ENCODE measurements at regions not wholly inside any gene's neighbourhood (a gene's known extent, or its start where the extent isn't known, plus 50 kb on each side); places are given as distances from the start of the nearest gene placed in this dataset.

- intact Hi-C loops (cut with micrococcal nuclease): no loop called here
Measured at GRCh38 chr11:70647188-70648166, 249.1 kb downstream of the CTTN start.

GRCh38 chr11:70650075-70650909, 252.0 kb downstream of the CTTN start:
- intact Hi-C loops (cut with micrococcal nuclease): no loop called here

GRCh38 chr11:70651031-70651430, 252.7 kb downstream of the CTTN start:
- intact Hi-C loops (cut with micrococcal nuclease): no loop called here

GRCh38 chr11:70654016-70654415, 255.7 kb downstream of the CTTN start:
- intact Hi-C loops (cut with micrococcal nuclease): no loop called here

GRCh38 chr11:70655816-70656215, 257.5 kb downstream of the CTTN start:
- intact Hi-C loops (cut with micrococcal nuclease): no loop called here

- intact Hi-C loops (cut with micrococcal nuclease): no loop called here
Measured at GRCh38 chr11:70656252-70656651, 257.9 kb downstream of the CTTN start.

GRCh38 chr11:70660059-70660888, 261.9 kb downstream of the CTTN start:
- intact Hi-C loops (cut with micrococcal nuclease): no loop called here

GRCh38 chr11:70660889-70661197, 262.5 kb downstream of the CTTN start:
- intact Hi-C loops (cut with micrococcal nuclease): no loop called here

- intact Hi-C loops (cut with micrococcal nuclease): no loop called here
Measured at GRCh38 chr11:70661761-70662501, 263.6 kb downstream of the CTTN start.

GRCh38 chr11:70662691-70663098, 264.4 kb downstream of the CTTN start:
- intact Hi-C loops (cut with micrococcal nuclease): no loop called here

- intact Hi-C loops (cut with micrococcal nuclease): no loop called here
Measured at GRCh38 chr11:70663815-70664214, 265.5 kb downstream of the CTTN start.

GRCh38 chr11:70666311-70666710, 268.0 kb downstream of the CTTN start:
- intact Hi-C loops (cut with micrococcal nuclease): no loop called here

- intact Hi-C loops (cut with micrococcal nuclease): no loop called here
Measured at GRCh38 chr11:70667767-70668166, 269.4 kb downstream of the CTTN start.

- intact Hi-C loops (cut with micrococcal nuclease): no loop called here
Measured at GRCh38 chr11:70668204-70669202, 270.2 kb downstream of the CTTN start.

- intact Hi-C loops (cut with micrococcal nuclease): no loop called here
Measured at GRCh38 chr11:70669281-70669680, 271.0 kb downstream of the CTTN start.

GRCh38 chr11:70669871-70670675, 271.7 kb downstream of the CTTN start:
- intact Hi-C loops (cut with micrococcal nuclease): no loop called here

GRCh38 chr11:70670676-70671034, 272.3 kb downstream of the CTTN start:
- intact Hi-C loops (cut with micrococcal nuclease): no loop called here

GRCh38 chr11:70671083-70671482, 272.8 kb downstream of the CTTN start:
- intact Hi-C loops (cut with micrococcal nuclease): no loop called here

GRCh38 chr11:70671611-70672010, 273.3 kb downstream of the CTTN start:
- intact Hi-C loops (cut with micrococcal nuclease): no loop called here

All from T-helper 2 cell treated with Interferon-gamma antibody and Interleukin-4, amounts not matched to agents 100 ng/mL and 5 ng/mL, for 36 hours (primary cell).